ENCODE measurements at regions not wholly inside any gene's neighbourhood (a gene's known extent, or its start where the extent isn't known, plus 50 kb on each side); places are given as distances from the start of the nearest gene placed in this dataset.

- no peaks in the 10 kb centered on the region for H3K27me3 ChIP-seq
- no peaks in the 10 kb centered on the region for H3K4me1 ChIP-seq
- 26 to 29% methylated on average over 4 of the region's 4 CpGs for WGBS, 2 donors
- intact Hi-C loops (cut with DNase I), result no loop called here
- H3K27ac ChIP-seq, result no peak overlapping the region
- no peaks in the 10 kb centered on the region for H3K36me3 ChIP-seq
- no peaks in the 10 kb centered on the region for H3K9me3 ChIP-seq
- TF ChIP-seq, protein P1, sequence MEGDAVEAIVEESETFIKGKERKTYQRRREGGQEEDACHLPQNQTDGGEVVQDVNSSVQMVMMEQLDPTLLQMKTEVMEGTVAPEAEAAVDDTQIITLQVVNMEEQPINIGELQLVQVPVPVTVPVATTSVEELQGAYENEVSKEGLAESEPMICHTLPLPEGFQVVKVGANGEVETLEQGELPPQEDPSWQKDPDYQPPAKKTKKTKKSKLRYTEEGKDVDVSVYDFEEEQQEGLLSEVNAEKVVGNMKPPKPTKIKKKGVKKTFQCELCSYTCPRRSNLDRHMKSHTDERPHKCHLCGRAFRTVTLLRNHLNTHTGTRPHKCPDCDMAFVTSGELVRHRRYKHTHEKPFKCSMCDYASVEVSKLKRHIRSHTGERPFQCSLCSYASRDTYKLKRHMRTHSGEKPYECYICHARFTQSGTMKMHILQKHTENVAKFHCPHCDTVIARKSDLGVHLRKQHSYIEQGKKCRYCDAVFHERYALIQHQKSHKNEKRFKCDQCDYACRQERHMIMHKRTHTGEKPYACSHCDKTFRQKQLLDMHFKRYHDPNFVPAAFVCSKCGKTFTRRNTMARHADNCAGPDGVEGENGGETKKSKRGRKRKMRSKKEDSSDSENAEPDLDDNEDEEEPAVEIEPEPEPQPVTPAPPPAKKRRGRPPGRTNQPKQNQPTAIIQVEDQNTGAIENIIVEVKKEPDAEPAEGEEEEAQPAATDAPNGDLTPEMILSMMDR (IDR thresholded peaks at IDR 0.05), result peak in 7 of 9 donors; percentile 20 to 55 (median 35)
- H3K4me3 ChIP-seq, result no peak overlapping the region
- ATAC-seq (no peak), DNase-seq (no peak)
These were observed 269.3 kb upstream of the MIR17HG start for GRCh38 chr13:91078093-91078679.

DNA sequence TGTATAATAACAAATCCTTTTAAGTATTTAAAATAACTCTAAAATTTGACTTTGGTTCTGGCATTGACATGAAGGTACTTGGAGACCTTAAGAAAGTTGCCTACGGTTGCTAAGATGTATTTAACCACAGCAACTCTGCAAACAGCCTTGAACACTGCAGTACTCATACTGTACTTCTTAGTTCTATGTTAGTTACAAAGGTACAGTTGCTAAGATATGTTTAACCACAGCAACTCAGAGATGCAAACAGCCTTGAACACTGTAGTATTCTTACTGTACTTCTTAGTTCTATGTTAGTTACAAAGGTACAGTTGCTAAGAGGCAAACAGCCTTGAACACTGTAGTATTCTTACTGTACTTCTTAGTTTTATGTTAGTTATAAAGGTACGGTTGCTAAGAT lies 268.3 kb upstream of the MIR17HG start:
- H3K9me3 ChIP-seq, result no peaks in the 10 kb centered on the region
- TF ChIP-seq, protein P1 (IDR thresholded peaks at IDR 0.05), result no peak
- no peak for ATAC-seq
- 92 to 95% methylated on average over 2 of the region's 2 CpGs for WGBS, 2 donors
- no peaks in the 10 kb centered on the region for H3K27me3 ChIP-seq
- no peak overlapping the region for H3K4me3 ChIP-seq
- H3K36me3 ChIP-seq, result no peaks in the 10 kb centered on the region
- intact Hi-C loops (cut with DNase I), result no loop called here
- no peaks in the 10 kb centered on the region for H3K4me1 ChIP-seq
- DNase-seq, result no peak
- H3K27ac ChIP-seq, result no peak overlapping the region

GRCh38 chr13:91085127-91085526 lies 262.4 kb upstream of the MIR17HG start:
- DNase-seq (no peak), ATAC-seq (no peak)
- Histone ChIP-seq H3K27me3 (peaks cover 0 to 3% (median 0%) of the 10 kb centered on the region in 7 donors), H3K4me3 (no peak overlapping the region), H3K4me1 (no peaks in the 10 kb centered on the region), H3K27ac (no peak overlapping the region), H3K36me3 (no peaks in the 10 kb centered on the region), H3K9me3 (peaks cover 0 to 2% (median 0%) of the 10 kb centered on the region in 11 donors)
- 44 to 56% methylated on average over 1 of the region's 1 CpG for WGBS, 2 donors
- intact Hi-C loops (cut with DNase I), result no loop called here
- TF ChIP-seq, protein P1 (IDR thresholded peaks at IDR 0.05), result no peak

DNA sequence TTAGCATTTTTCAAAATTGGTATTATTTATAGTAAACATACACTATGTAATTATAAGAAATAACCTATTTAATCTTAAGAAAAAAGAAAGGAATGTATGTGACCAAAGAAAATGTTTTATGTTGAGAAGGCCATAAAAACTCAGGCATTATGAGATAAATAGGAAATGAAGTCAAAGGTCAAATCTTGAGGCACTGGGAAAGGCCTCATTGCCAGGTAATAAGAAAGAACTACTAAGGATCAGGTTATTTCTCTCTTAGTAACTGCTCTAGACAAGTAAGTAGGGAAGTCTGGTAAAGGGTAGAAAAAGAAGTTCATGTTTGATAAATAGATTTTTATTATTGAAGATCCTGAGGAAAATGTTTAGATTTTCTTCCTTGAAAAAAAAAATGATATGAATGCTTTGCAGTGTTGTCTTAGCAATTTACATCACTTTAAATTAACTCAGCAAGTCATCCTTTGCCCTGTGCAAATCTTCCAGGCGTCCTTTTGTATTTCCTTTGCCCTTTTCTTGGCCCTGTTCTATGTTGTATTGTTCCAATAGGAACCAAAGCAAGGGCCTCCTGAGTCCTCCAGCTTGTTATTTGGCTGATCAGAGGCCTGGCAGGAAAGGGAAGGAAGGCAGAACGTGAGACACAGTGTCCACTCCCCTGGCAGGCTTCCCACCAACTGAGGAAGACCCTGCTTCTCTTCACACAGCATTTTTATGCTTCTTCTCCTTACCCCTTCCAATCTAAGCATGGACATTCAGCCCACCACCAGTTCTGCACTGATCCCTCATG lies 260.4 kb upstream of the MIR17HG start:
- no peak overlapping the region for H3K4me3 ChIP-seq
- peaks cover 0 to 2% (median 0%) of the 10 kb centered on the region in 11 donors for H3K9me3 ChIP-seq
- TF ChIP-seq, protein P1 (IDR thresholded peaks at IDR 0.05), result no peak
- H3K27me3 ChIP-seq, result peaks cover 0 to 3% (median 0%) of the 10 kb centered on the region in 7 donors
- WGBS, 2 donors, result 42 to 53% methylated on average over 2 of the region's 2 CpGs
- intact Hi-C loops (cut with DNase I), result no loop called here
- no peak for ATAC-seq
- no peak for DNase-seq
- no peaks in the 10 kb centered on the region for H3K36me3 ChIP-seq
- no peaks in the 10 kb centered on the region for H3K4me1 ChIP-seq
- H3K27ac ChIP-seq, result no peak overlapping the region

Measured in heart right ventricle (tissue), 16 donors.